ENCODE measurements at regions not wholly inside any gene's neighbourhood (a gene's known extent, or its start where the extent isn't known, plus 50 kb on each side); places are given as distances from the start of the nearest gene placed in this dataset.

GRCh38 chr2:101613056-101613704 lies 84.3 kb upstream of the MAP4K4 start:
- H3K36me3 ChIP-seq (ENCODE audit: control insufficient read depth, insufficient read depth, low read length) = no peaks in the 10 kb centered on the region
- no peak for TF ChIP-seq XRCC3 (IDR thresholded peaks at IDR 0.05)
- TF ChIP-seq PATZ1 (CRISPR knock-in tag; IDR thresholded peaks at IDR 0.05; ENCODE audit: borderline replicate concordance) = no peak
- TF ChIP-seq PRPF4 (IDR thresholded peaks at IDR 0.05; ENCODE audit: insufficient read depth, low read depth, low read length, poor library complexity, severe bottlenecking) = no peak
- no peak for TF ChIP-seq L3MBTL2 (IDR thresholded peaks at IDR 0.05)
- no peak for TF ChIP-seq E4F1 (CRISPR knock-in tag; IDR thresholded peaks at IDR 0.05; ENCODE audit: borderline replicate concordance)
- no peak for TF ChIP-seq CHD4 (IDR thresholded peaks at IDR 0.05; ENCODE audit: insufficient read depth, insufficient replicate concordance, low read depth, low read length, poor library complexity, severe bottlenecking)
- TF ChIP-seq MITF (IDR thresholded peaks at IDR 0.05) = no peak
- intact Hi-C loops (cut with micrococcal nuclease) (no loop called here), in situ Hi-C loops (cut with MboI) (no loop called here)
- no peaks in the 10 kb centered on the region for H3K9me3 ChIP-seq (replicated peaks; ENCODE audit: control insufficient read depth, insufficient read depth, low read depth, low read length)
- no peak overlapping the region for H3K27ac ChIP-seq (ENCODE audit: extremely low read depth, low read depth, low read length)
- ChIA-PET POLR2A (interaction anchor here (0.7 kb wide), 1 partner anchor 24 kb away, joined by 3 read pairs; no protein-coding TSS in a partner anchor), CTCF (ENCODE audit: low intra/inter-chr PET ratio) (no interaction called here)
- H3K9me1 ChIP-seq (ENCODE audit: control insufficient read depth, insufficient read depth, low read length) = no peaks in the 10 kb centered on the region
- WGBS (ENCODE audit: insufficient coverage, low coverage, missing lambda C conversion rate) = 2% methylated on average over 15 of the region's 15 CpGs
- peaks cover 23 to 49% of the 10 kb centered on the region in 2 experiments for H3K27me3 ChIP-seq (ENCODE audit: control insufficient read depth in 2 of 2, insufficient read depth in 2 of 2, low read length in 2 of 2)
- H3K9ac ChIP-seq (ENCODE audit: insufficient read depth in 1 of 2, low read depth in 2 of 2, low read length in 2 of 2) = no peak overlapping the region
- FAIRE-seq = no peak
- H3K4me2 ChIP-seq (ENCODE audit: insufficient read depth, low read length) = no peak overlapping the region
- no peaks in the 10 kb centered on the region; a peak in 1 of 5 replicates for H3K4me1 ChIP-seq (replicated peaks in 1 of 2; ENCODE audit: control insufficient read depth in 2 of 2, insufficient read depth in 2 of 2, low read length in 2 of 2)
- no peak overlapping the region for H2AFZ ChIP-seq (ENCODE audit: low read depth, low read length)
- H4K20me1 ChIP-seq (replicated peaks; ENCODE audit: control insufficient read depth, insufficient read depth, low read length) = no peaks in the 10 kb centered on the region; the same call in 1 of the 2 replicates
- BruUV-seq (replicated peaks) = no TSS peak
- no peak for ATAC-seq
- DNase-seq (ENCODE audit: extremely low read depth in 1 of 4, low spot score in 3 of 4) = no peak
- no peaks in the 10 kb centered on the region for H3K79me2 ChIP-seq (ENCODE audit: control insufficient read depth, insufficient read depth, low read length)
- no peak overlapping the region for H3K4me3 ChIP-seq
